ENCODE measurements at regions not wholly inside any gene's neighbourhood (a gene's known extent, or its start where the extent isn't known, plus 50 kb on each side); places are given as distances from the start of the nearest gene placed in this dataset.

DNA sequence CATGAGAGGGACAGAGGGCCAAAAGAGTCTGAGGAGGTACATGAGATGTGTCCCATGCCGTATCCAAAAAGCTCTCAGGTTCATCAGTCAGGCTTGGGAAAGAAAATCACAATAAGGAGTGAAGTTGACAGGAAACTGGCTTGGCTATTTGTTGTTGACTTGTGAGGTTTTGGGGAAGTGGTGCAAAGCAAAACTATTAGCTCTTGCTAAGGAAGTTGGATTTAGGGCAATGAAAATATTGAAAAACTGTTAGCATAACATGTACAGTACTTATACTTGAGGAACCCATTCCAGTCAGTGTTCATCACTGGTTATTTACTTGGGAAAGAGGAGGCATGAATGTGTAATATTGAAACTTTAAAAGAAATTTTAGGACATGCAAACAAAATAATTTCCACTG lies 145.9 kb downstream of the DUSP6 start:
- TF ChIP-seq TEAD4 (IDR thresholded peaks at IDR 0.05) (no peak), EP300 (IDR thresholded peaks at IDR 0.05; ENCODE audit: borderline replicate concordance) (no peak), TAF1 (IDR thresholded peaks at IDR 0.05; ENCODE audit: low read depth) (no peak), CEBPB (IDR thresholded peaks at IDR 0.05) (no peak), REST (IDR thresholded peaks at IDR 0.05; ENCODE audit: low read depth) (no peak), YY1 (IDR thresholded peaks at IDR 0.05; ENCODE audit: low read depth) (no peak)
- TF ChIP-seq, protein P1, sequence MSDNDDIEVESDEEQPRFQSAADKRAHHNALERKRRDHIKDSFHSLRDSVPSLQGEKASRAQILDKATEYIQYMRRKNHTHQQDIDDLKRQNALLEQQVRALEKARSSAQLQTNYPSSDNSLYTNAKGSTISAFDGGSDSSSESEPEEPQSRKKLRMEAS (IDR thresholded peaks at IDR 0.05): no peak
